CD14-positive monocyte (primary cell): ENCODE measurements at regions not wholly inside any gene's neighbourhood (a gene's known extent, or its start where the extent isn't known, plus 50 kb on each side); places are given as distances from the start of the nearest gene placed in this dataset.

Source experiments
- DNase-seq, 3 donors: peaks; one replicate each; pipeline ENCODE4 v3.0.0-alpha.2; 2011 to 2022
- H2AFZ ChIP-seq: 2 replicates; pipeline ENCODE4 v1.6.0; 2012; ENCODE audit warnings: mild to moderate bottlenecking, low read depth, low read length, inconsistent platforms; ENCODE audit not compliant: insufficient read depth, poor library complexity, severe bottlenecking
- H3K27ac ChIP-seq, 2 donors: 1 replicate in 1 of 2; 2 replicates in 1 of 2; pipeline ENCODE4 v1.5.1; 2012 to 2013; ENCODE audit warnings: low read length in 2 of 2, control low read depth in 1 of 2, inconsistent platforms in 1 of 2, low read depth in 1 of 2, mild to moderate bottlenecking in 1 of 2
- H3K27me3 ChIP-seq, 2 donors: one replicate each; pipeline versions ENCODE4 v1.6.0 to v1.6.1; 2011 to 2013; ENCODE audit warnings: low read length in 2 of 2; ENCODE audit not compliant: control insufficient read depth in 2 of 2, insufficient read depth in 2 of 2
- H3K36me3 ChIP-seq, 2 donors: replicated peaks in 1 of 2; 1 replicate in 1 of 2; 2 replicates in 1 of 2; pipeline versions ENCODE4 v1.5.1 to v1.6.1; 2012 to 2013; ENCODE audit warnings: low read length in 2 of 2, control low read depth in 1 of 2, inconsistent platforms in 1 of 2, mild to moderate bottlenecking in 1 of 2; ENCODE audit not compliant: insufficient read depth in 2 of 2, control insufficient read depth in 1 of 2
- H3K4me1 ChIP-seq, 2 donors: 1 replicate in 1 of 2; 2 replicates in 1 of 2; pipeline versions ENCODE4 v1.5.1 to v1.6.1; 2012 to 2013; ENCODE audit warnings: low read length in 2 of 2, control low read depth in 1 of 2, inconsistent platforms in 1 of 2, mild to moderate bottlenecking in 1 of 2, moderate library complexity in 1 of 2; ENCODE audit not compliant: insufficient read depth in 2 of 2, control insufficient read depth in 1 of 2
- H3K4me2 ChIP-seq: replicated peaks from 2 replicates; pipeline ENCODE3; 2012; ENCODE audit warnings: low read length, moderate library complexity, mild to moderate bottlenecking; ENCODE audit not compliant: poor library complexity, severe bottlenecking; ENCODE audit errors: extremely low read depth
- H3K4me3 ChIP-seq, 3 experiments: fragments of 200-600 bp in 1 of 3; sonication (generic) in 1 of 3; replicated peaks in 1 of 3; 1 replicate in 2 of 3; 2 replicates in 1 of 3; pipeline ENCODE4 v1.5.1; 2011 to 2013; ENCODE audit warnings: low read length in 3 of 3, mild to moderate bottlenecking in 3 of 3, control low read depth in 2 of 3, low read depth in 2 of 3, inconsistent platforms in 1 of 3, moderate library complexity in 1 of 3
- H3K79me2 ChIP-seq: 2 replicates; pipeline ENCODE4 v1.6.0; 2012; ENCODE audit warnings: mild to moderate bottlenecking, control low read depth, inconsistent platforms, low read length, moderate library complexity; ENCODE audit not compliant: insufficient read depth
- H3K9ac ChIP-seq: 2 replicates; pipeline ENCODE4 v1.6.0; 2017; ENCODE audit warnings: low read length, mild to moderate bottlenecking; ENCODE audit not compliant: insufficient read depth, poor library complexity, severe bottlenecking
- H3K9me3 ChIP-seq, 2 donors: replicated peaks in 1 of 2; 1 replicate in 1 of 2; 2 replicates in 1 of 2; pipeline versions ENCODE4 v1.5.1 to v1.6.1; 2012 to 2013; ENCODE audit warnings: low read length in 2 of 2, control low read depth in 1 of 2; ENCODE audit not compliant: control insufficient read depth in 1 of 2, insufficient read depth in 1 of 2
- H4K20me1 ChIP-seq: 2 replicates; pipeline ENCODE4 v1.6.0; 2012; ENCODE audit warnings: mild to moderate bottlenecking, low read length, control low read depth, moderate library complexity; ENCODE audit not compliant: insufficient read depth
- H3K27ac Mint-ChIP-seq, 7 donors: one replicate each; pipeline ENCODE4 v1.8.0; 2020; ENCODE audit warnings: mild to moderate bottlenecking in 7 of 7, mixed read lengths in 7 of 7, moderate library complexity in 6 of 7, inconsistent platforms in 2 of 7
- H3K27me3 Mint-ChIP-seq, 3 donors: one replicate each; pipeline ENCODE4 v1.8.0; 2021 to 2022; ENCODE audit warnings: low read depth in 3 of 3, mild to moderate bottlenecking in 3 of 3, mixed read lengths in 3 of 3, moderate library complexity in 3 of 3, inconsistent platforms in 1 of 3
- H3K36me3 Mint-ChIP-seq, 2 donors: one replicate each; pipeline ENCODE4 v1.8.0; 2020; ENCODE audit warnings: mixed read lengths in 2 of 2, inconsistent platforms in 1 of 2, mild to moderate bottlenecking in 1 of 2
- H3K4me1 Mint-ChIP-seq: one replicate; pipeline ENCODE4 v1.8.0; 2020; ENCODE audit warnings: mild to moderate bottlenecking, mixed read lengths
- H3K4me3 Mint-ChIP-seq, 2 donors: one replicate each; pipeline ENCODE4 v1.8.0; 2020; ENCODE audit warnings: mild to moderate bottlenecking in 2 of 2, mixed read lengths in 2 of 2, moderate library complexity in 1 of 2
- H3K9me3 Mint-ChIP-seq, 7 donors: one replicate each; pipeline ENCODE4 v1.8.0; 2020 to 2022; ENCODE audit warnings: mixed read lengths in 7 of 7, mild to moderate bottlenecking in 6 of 7, moderate library complexity in 6 of 7, inconsistent platforms in 2 of 7
- WGBS: methylation state at CpG from one replicate; pipeline ENCODE4 v1.1.5; 2013; ENCODE audit warnings: missing lambda C conversion rate; ENCODE audit not compliant: insufficient coverage; 5-methylcytosine and 5-hydroxymethylcytosine counted together
- intact Hi-C, 2 donors: fragments of 100-400 bp; cut with micrococcal nuclease; formaldehyde crosslinking; loops; one replicate each; pipeline versions ENCODE4 v1.15.0 to v1.15.1; 2023
- TF ChIP-seq, protein P1 (sequence below): fragments of 200-600 bp; IDR thresholded peaks from one replicate; pipeline ENCODE4 v1.8.0; 2022; ENCODE audit warnings: antibody characterized with exemption, mild to moderate bottlenecking

DNA sequence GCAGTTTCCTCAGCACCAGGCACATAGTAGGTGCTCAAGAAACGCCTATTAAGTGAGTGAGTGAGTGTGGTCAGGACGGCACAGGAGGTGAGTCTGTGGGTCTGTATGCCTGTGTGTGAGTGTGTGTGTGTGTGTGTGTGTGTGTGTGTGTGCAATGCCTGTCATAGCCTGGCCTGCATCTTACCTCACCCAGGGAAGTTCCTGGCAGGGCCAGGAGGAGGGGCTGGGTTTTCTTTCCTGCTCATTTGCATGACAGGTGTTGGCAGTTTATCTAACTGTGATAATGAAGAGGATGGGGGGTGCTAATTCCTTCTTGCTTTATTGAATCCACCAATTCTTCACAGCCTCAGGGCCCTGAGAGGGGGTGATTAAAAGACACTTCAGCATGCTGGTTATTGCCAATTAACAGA, 146.7 kb upstream of the MLN start:
- no peak overlapping the region for H3K27ac ChIP-seq
- no peak overlapping the region for H3K9ac ChIP-seq

DNA sequence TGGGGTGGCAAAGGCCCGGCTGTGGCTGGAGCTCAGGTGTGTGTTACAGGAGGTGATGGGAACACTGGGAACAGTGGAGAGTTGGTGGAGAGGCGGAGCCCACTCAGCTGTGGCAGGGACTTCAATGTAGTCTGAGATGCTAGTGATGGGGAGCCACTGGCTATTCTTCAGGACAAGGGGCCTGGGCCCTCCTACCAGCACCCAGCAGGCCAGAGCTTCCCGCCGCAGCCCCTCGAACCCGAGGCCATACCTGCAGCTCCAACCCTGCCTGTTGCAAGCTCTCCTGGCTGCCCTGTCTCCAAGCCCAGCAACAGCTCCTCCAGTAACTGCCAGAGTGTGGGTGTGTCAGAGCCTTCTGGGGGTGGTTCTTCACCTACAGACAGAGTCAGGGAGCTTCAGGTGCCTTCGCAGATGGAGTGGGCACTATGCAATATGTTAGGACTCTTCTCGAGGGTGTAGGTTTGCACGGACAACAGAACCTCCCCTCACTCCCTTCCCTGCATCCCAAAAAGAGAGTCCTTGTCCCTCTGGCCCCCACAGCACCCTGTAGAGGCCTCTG, 146.2 kb upstream of the MLN start:
- Histone ChIP-seq H3K4me1 (no peaks in the 10 kb centered on the region), H3K4me2 (no peak overlapping the region), H3K9me3 (no peaks in the 10 kb centered on the region), H2AFZ (no peak overlapping the region), H3K4me3 (no peak overlapping the region), H4K20me1 (no peaks in the 10 kb centered on the region), H3K27ac (no peak overlapping the region), H3K27me3 (no peaks in the 10 kb centered on the region), H3K36me3 (no peaks in the 10 kb centered on the region), H3K9ac (no peak overlapping the region), H3K79me2 (no peaks in the 10 kb centered on the region)
- Mint-ChIP-seq H3K27me3 (peaks cover 0 to 7% (median 3%) of the 10 kb centered on the region in 3 donors), H3K36me3 (no peaks in the 10 kb centered on the region), H3K4me1 (no peaks in the 10 kb centered on the region), H3K9me3 (peaks cover 0 to 4% (median 0%) of the 10 kb centered on the region in 7 donors), H3K4me3 (no peak overlapping the region), H3K27ac (no peak overlapping the region)
- intact Hi-C loops: no loop called here
- DNase-seq: no peak
- TF ChIP-seq, protein P1, sequence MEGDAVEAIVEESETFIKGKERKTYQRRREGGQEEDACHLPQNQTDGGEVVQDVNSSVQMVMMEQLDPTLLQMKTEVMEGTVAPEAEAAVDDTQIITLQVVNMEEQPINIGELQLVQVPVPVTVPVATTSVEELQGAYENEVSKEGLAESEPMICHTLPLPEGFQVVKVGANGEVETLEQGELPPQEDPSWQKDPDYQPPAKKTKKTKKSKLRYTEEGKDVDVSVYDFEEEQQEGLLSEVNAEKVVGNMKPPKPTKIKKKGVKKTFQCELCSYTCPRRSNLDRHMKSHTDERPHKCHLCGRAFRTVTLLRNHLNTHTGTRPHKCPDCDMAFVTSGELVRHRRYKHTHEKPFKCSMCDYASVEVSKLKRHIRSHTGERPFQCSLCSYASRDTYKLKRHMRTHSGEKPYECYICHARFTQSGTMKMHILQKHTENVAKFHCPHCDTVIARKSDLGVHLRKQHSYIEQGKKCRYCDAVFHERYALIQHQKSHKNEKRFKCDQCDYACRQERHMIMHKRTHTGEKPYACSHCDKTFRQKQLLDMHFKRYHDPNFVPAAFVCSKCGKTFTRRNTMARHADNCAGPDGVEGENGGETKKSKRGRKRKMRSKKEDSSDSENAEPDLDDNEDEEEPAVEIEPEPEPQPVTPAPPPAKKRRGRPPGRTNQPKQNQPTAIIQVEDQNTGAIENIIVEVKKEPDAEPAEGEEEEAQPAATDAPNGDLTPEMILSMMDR: no peak
- 100% methylated on average over 2 of the region's 9 CpGs for WGBS

More for the DNA sequence above, 146.7 kb upstream of the MLN start:
- H4K20me1 ChIP-seq: no peaks in the 10 kb centered on the region
- 80% methylated on average over 1 of the region's 2 CpGs for WGBS
- Mint-ChIP-seq H3K9me3 (peaks cover 0 to 4% (median 0%) of the 10 kb centered on the region in 7 donors), H3K27ac (peak overlapping the region in 1 of 7 donors; percentile 1), H3K27me3 (peaks cover 0 to 7% (median 5%) of the 10 kb centered on the region in 3 donors), H3K4me3 (no peak overlapping the region), H3K4me1 (no peaks in the 10 kb centered on the region), H3K36me3 (no peaks in the 10 kb centered on the region)
- no peak overlapping the region for H3K4me3 ChIP-seq
- H3K4me2 ChIP-seq: no peak overlapping the region
- no peaks in the 10 kb centered on the region for H3K9me3 ChIP-seq
- no peaks in the 10 kb centered on the region for H3K27me3 ChIP-seq
- TF ChIP-seq, protein P1: no peak
- H3K36me3 ChIP-seq: no peaks in the 10 kb centered on the region
- H2AFZ ChIP-seq: no peak overlapping the region
- intact Hi-C loops: no loop called here
- DNase-seq: no peak
- H3K4me1 ChIP-seq: no peaks in the 10 kb centered on the region
- no peaks in the 10 kb centered on the region for H3K79me2 ChIP-seq
